ENCODE measurements at regions not wholly inside any gene's neighbourhood (a gene's known extent, or its start where the extent isn't known, plus 50 kb on each side); places are given as distances from the start of the nearest gene placed in this dataset.

DNA sequence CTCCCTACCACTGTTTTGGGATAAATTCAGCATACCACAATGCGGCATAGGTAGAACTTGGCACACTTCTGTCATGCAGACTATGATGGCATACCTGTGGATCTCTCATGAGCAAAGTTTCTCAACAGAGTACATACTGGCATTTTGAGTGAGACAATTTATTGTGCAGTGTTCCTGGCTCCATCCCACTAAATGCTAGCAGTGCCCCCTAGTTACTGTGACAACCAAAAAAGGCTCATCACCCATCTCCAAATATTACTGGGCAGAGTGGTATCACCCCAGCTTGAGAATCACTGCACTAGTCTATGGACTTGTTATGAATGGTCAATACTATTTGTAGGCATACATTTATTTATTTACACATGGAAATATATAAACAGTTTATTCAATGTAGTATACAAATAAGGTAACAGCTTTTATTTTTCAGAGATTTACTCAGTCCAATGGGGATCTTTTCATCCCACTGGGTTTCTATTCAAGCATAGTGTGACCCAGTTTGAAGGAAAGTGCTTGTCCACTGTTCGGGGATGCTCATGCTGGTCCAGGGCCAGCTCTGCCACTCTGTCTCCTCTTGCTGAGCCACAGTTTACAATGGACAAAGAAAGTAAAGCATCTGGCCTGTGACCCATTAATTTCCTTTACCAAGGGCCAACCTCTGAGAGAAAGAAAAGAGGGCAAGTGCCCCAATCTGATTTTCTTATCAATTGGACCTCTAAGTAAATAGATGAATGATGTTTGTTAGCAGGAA, 81.0 kb upstream of the IL2 start:
- DNase-seq (ENCODE audit: low read depth, low spot score) = no peak
- Histone ChIP-seq H4K20me1 (replicated peaks; ENCODE audit: control insufficient read depth, extremely low read depth, insufficient read depth, low read length) (no peaks in the 10 kb centered on the region), H3K9ac (replicated peaks; ENCODE audit: extremely low read depth, insufficient read depth, low read length) (no peak overlapping the region), H3K4me3 (replicated peaks in 1 of 3; ENCODE audit: insufficient read depth in 1 of 3, low read depth in 1 of 3, low read length in 3 of 3) (no peak overlapping the region), H3K4me1 (ENCODE audit: control insufficient read depth, extremely low read depth, insufficient read depth, low read length) (peaks cover 17% of the 10 kb centered on the region), H3K27ac (ENCODE audit: insufficient read depth, low read depth, low read length) (no peak overlapping the region), H3K36me3 (ENCODE audit: control insufficient read depth in 2 of 2, extremely low read depth in 1 of 2, insufficient read depth in 2 of 2, low read length in 2 of 2) (no peaks in the 10 kb centered on the region), H3K27me3 (ENCODE audit: control insufficient read depth in 2 of 2, insufficient read depth in 2 of 2, low read length in 2 of 2) (peaks cover 0 to 15% of the 10 kb centered on the region in 2 experiments), H3K9me3 (replicated peaks; ENCODE audit: control insufficient read depth, insufficient read depth, low read length) (no peaks in the 10 kb centered on the region), H2AFZ (ENCODE audit: low read depth, low read length) (no peak overlapping the region), H3K9me1 (replicated peaks; ENCODE audit: control insufficient read depth, extremely low read depth, insufficient read depth, low read length) (no peaks in the 10 kb centered on the region), H3K79me2 (ENCODE audit: control insufficient read depth, insufficient read depth, low read length) (no peaks in the 10 kb centered on the region), H3K4me2 (ENCODE audit: insufficient read depth, low read length) (no peak overlapping the region)
- dilution Hi-C loops (cut with MboI; ENCODE audit: extremely low pct_ligation_motif_present, low sequenced_read_pairs) (no loop called here), intact Hi-C loops (cut with micrococcal nuclease) (no loop called here)
- TF ChIP-seq EZH2 (IDR thresholded peaks at IDR 0.05; ENCODE audit: borderline replicate concordance, low read depth, low read length, severe bottlenecking) = no peak
- no peak for TF ChIP-seq CTCF (IDR thresholded peaks at IDR 0.05; ENCODE audit: extremely low read depth in 1 of 2, insufficient read depth in 1 of 2, low read depth in 1 of 2, low read length in 2 of 2)
- TF ChIP-seq, protein P1, sequence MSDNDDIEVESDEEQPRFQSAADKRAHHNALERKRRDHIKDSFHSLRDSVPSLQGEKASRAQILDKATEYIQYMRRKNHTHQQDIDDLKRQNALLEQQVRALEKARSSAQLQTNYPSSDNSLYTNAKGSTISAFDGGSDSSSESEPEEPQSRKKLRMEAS (IDR thresholded peaks at IDR 0.05; ENCODE audit: insufficient read depth, insufficient read length) = no peak
- TF ChIP-seq GATA2 (IDR thresholded peaks at IDR 0.05; ENCODE audit: insufficient read depth, insufficient read length, low read depth, low read length) = no peak
- no peak for TF ChIP-seq JUN (IDR thresholded peaks at IDR 0.05; ENCODE audit: borderline replicate concordance, insufficient read depth, insufficient read length, low read depth)
- TF ChIP-seq MYC (IDR thresholded peaks at IDR 0.05; ENCODE audit: low read depth, low read length) = no peak
- no peak for TF ChIP-seq FOS (IDR thresholded peaks at IDR 0.05; ENCODE audit: borderline replicate concordance, insufficient read depth, low read length)
- TF ChIP-seq POLR2A (IDR thresholded peaks at IDR 0.05; ENCODE audit: low read depth, low read length) = no peak
- TF ChIP-seq POLR2AphosphoS5 (IDR thresholded peaks at IDR 0.05; ENCODE audit: insufficient read depth, low read depth, low read length) = no peak
- ChIA-PET CTCF (no interaction called here), POLR2A (no interaction called here)
- no TSS peak for BruUV-seq (replicated peaks)
- FAIRE-seq = no peak
